ENCODE measurements at regions not wholly inside any gene's neighbourhood (a gene's known extent, or its start where the extent isn't known, plus 50 kb on each side); places are given as distances from the start of the nearest gene placed in this dataset.

DNA sequence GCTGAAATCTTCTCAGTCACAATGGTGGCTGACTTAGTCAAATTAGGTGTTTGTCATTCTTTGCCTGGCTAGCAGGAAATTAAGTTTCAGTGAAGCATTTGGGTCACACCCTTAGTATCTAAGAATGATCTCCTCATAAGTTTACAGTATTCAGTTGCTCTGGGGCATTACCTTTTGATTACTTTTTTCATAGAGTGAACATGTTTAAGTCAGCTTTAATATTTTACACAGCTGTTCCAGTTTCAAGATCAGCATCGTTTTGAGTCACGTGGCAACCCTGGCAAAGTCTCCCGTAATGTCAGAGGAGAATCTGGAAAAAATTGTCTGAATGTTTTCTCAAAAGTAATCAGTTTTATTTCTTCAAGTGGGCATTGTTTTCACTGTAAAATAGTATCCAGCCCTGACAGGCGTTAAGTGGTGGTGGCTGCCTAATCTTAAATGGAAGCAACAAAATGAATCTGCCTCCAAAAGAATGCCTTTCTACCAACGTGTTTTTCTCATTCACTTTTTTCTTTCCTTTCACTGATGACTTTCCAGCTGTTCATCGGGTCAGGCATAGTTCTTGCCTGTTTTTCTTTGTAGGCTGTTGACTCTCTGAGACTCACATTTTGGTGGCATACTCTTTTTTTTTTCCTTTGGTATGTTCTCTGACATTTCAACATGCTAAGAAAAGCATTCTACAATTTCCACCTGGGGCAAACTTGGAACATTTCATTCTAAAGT lies 319.6 kb upstream of the TCF4 start:
- no peak overlapping the region for H3K4me3 ChIP-seq (ENCODE audit: low read depth, low read length)

DNA sequence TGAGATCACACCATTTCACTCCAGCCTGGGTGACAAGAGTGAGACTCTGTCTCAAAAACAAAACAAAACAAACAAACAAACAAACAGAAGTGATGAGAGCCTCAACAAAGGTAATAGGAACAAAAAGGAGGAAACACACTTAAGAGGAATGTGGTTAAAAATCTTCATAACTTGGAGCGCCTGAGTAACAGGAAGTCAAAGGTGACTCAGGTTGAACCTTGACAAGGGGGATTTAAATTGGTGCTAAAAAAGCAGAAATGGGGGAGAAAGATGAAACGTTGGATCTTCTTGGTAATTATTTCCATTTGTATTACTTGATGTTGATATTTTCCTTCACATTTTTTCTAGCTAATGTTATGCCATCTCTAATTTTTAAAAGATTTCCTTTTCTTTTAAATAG lies 318.5 kb upstream of the TCF4 start:
- H3K4me3 ChIP-seq (ENCODE audit: low read depth, low read length): no peak overlapping the region

DNA sequence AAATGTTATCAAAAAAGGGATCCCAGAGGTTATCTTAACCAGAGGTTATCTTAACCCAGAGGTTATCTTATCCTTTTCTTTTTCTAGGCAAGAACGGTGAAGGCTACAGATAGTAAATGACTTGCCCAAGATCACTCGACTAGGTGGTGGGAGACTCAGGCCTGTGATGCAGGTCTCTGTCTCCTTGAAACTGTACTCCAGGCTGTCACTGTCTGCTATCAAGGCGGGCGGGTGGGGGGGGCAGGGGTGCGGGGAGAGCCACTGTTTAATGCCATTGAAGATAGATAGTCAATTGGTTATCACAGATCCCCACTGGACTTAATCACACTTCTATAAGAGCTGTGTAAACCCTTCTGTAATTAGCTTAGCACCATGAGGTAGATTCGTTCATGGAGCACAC lies 315.9 kb upstream of the TCF4 start:
- H3K4me3 ChIP-seq (ENCODE audit: low read depth, low read length): no peak overlapping the region

DNA sequence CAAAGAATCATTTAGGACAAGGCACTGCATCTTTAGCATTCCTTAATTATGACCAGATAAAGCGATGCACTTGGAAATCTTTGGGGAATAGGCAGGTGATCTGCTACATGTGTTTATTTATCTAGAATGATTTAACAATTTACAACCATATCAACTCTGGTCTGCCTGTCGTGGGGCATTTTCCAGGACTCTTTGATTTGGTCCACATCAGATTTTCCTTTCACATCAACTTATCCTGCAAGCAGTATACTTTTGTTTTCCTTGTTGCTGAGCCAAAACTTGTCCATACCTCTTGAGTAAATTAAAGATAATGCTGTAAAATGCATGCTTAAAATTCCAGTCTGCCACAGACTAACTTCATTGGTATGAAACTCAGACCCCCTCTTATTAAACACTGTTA lies 312.4 kb upstream of the TCF4 start:
- no peak overlapping the region for H3K4me3 ChIP-seq (ENCODE audit: low read depth, low read length)

DNA sequence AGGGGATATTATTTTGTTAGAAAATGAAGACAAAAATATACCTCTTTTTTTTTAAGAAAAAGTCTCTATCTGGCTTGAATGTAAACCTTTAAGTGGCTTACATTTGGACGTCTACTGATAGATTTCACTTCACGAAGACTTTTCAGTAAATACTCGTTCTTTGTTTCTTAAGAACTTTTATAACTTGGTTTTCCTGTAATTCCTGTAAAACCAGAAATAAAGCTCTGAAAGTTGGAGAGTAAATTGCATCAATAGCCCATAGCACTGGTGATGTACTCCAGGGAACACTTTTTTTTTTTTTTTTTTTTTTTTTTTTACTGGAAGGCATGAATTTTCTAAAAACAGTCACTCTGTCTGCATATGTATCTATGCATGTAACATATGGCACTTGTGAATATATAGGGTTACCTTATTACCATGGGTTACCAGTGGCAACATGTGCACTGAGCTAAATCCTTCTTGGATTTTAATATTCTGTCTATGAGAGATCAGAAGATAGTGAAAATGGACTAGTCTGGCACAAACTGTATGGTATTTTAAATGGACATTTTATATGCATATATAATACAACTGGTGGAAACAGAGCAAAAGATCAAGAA lies 309.2 kb upstream of the TCF4 start:
- no peak overlapping the region for H3K4me3 ChIP-seq (ENCODE audit: low read depth, low read length)

DNA sequence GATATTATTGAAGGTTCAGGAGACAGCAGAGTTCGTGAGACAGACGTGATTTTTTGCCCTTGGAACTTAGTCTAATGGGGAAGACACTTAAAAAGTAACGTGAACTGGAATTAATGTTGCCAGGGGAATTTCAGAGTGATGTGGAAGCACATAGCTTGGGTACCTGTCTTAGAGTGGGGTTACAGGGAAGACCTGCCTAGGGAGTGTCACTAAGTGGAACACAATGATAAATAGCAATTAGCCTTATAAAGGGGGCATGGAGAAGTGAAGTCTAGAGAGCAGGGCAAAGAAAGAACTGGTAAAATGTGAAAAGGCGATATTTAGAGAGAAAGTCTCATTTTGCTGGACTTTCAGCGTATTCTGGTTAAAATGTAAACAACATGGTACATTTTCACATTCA lies 306.0 kb upstream of the TCF4 start:
- no peak overlapping the region for H3K4me3 ChIP-seq (ENCODE audit: low read depth, low read length)

DNA sequence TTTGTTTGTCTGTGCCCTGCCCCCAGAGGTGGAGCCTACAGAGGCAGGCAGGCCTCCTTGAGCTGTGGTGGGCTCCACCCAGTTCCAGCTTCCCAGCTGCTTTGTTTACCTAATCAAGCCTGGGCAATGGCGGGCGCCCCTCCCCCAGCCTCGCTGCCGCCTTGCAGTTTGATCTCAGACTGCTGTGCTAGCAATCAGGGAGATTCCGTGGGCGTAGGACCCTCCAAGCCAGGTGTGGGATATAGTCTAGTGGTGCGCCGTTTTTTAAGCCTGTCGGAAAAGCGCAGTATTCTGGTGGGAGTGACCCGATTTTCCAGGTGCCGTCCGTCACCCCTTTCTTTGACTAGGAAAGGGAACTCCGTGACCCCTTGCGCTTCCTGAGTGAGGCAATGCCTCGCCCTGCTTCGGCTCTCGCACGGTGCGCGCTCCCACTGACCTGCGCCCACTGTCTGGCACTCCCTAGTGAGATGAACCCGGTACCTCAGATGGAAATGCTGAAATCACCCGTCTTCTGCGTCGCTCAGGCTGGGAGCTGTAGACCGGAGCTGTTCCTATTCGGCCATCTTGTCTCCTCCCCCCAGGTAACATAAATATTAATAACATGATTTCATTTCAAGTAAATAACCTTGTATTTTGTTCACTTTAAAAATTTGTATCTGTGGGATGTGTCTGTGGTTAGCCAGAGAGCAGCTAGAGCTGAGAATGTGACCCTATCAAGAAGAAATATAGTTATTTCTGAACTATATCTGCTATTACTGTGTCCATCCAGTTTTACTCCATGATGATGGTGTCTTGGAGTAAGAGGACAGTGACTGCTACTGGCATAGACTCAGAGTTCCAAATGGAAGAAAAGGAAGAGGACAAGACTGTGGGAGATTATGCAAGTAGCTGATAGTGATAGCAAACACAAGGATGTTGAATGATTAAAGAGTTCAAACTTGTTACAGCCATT lies 305.1 kb upstream of the TCF4 start:
- H3K4me3 ChIP-seq (ENCODE audit: low read depth, low read length): peak overlapping the region; percentile 17

DNA sequence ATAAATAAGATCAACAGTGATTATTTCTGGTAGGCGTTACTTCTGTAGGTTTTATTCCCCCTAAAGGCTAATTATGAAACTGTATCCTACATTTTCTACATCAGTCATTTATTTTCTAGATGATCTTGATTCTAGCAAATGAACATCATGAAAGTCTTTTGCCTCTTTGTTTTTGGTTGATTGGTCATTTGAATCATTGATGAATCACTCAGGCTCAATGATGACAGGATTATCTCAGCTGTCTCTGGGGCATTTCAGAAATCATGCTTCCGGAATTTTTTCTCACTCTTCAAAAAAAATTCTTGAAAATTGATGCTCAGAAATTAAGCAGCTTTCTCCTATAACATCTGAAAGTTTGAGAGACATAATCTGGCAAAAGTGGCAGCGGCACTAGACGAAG lies 298.9 kb upstream of the TCF4 start:
- no peak overlapping the region for H3K4me3 ChIP-seq (ENCODE audit: low read depth, low read length)

DNA sequence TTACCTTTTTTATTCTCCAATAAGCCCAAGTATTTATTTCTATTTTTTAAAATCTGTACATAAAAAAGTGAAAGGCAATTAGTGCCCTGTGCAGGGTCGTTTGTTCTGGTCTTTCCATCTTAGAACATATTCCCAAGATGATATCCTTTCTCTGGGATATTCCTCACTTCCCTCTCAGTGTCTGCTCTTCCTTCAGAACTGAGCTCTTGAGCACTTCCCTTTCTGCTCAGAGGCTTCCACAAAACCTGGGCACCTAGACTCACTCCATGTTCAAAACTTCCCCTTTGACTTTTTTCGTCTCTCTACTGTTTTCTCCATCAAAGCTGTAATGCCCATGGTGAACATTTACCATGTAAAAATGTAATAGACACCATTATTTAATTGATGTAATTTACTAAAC lies 296.5 kb upstream of the TCF4 start:
- H3K4me3 ChIP-seq (ENCODE audit: low read depth, low read length): no peak overlapping the region

DNA sequence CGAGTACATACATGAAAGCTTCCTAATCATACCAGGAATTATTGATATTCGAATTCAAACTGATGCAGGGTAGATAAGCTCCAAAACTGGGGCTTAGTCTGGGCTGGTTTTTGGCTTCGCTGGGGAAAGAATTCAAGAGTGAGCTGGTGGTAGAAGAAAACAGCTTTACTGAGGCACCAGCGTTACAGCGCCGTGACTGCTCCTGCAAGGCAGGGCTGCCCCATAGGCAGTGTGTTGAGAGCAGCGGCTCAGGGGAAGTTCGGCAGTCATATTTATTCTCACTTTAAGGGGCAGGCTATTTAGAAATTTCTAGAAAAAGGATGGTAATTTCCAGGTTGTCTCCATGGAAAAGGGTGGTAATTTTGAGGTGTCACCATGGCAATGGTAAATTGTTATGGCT lies 292.6 kb upstream of the TCF4 start:
- H3K4me3 ChIP-seq (ENCODE audit: low read depth, low read length): no peak overlapping the region

DNA sequence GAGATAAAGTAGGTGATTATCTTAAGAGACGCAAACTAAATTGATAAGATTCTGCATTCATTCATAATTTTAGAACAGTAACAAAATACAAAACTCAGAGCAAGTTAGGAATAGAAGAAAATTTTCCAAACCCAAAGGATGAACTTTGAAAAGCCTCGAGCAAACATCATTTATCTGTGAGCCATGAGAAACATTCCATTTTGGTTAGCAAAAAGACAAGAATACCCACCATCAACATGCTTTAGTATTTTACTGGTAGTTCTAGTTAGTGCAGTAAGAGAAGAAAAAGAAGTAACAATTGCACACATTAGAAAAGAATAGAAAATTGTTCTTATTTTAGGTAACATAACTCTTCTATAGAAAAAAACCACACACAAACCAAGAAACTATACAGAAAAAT lies 291.3 kb upstream of the TCF4 start:
- H3K4me3 ChIP-seq (ENCODE audit: low read depth, low read length): no peak overlapping the region

DNA sequence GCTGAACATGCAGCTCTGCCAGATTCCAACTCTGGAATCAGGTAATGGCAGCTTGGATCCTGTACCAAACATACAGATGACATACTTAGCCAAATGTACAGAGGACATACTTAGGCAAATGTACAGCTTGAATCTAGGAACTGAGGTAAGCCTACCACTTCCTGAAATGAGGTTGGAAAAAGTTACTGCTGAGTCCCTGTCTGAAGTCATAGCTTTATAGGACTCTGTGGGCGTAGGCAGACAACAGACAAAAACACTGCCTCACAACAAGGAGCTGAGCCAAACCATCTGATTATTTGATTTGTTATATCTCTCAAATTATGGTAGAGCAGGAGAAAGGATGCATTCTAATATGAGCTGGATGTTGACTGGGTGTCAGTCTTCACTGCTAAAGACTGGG lies 290.2 kb upstream of the TCF4 start:
- H3K4me3 ChIP-seq (ENCODE audit: low read depth, low read length): no peak overlapping the region

DNA sequence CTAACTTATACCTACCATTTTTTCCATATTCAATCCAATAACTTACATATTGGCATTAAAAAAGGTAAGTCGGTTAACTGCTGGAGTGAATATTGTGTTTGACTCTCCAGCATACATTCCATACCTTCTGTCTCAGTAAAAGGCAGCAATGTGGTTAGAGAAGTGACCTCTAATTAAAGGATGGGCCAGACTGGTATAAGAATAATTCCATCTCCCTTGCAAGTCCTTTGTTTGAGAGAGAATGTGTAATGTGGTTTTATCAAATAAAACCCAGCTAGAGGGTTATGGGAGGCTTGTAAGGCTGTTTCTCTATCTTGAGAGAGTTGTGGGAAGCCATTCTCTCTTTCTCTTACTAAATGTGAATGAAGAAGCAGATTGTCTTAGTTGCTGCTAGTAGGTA lies 289.3 kb upstream of the TCF4 start:
- no peak overlapping the region for H3K4me3 ChIP-seq (ENCODE audit: low read depth, low read length)

DNA sequence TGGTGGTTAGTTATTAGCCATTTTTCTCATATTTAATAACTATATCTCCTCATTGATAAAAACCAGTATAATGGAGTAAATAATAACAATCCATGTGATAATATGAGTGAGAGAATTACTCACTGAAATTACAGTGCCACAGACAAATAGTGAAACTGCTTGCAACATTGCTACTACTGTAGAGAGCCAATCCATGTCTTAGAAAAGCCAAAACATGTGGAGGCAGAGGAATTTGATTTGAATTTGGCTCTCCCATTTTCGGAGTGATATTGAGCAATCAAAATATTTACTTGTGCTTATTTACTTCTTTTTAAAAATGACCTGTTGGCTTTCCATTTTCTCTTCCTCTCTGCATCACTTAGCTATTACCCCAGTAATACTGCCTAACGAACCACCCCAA lies 288.3 kb upstream of the TCF4 start:
- no peak overlapping the region for H3K4me3 ChIP-seq (ENCODE audit: low read depth, low read length)

DNA sequence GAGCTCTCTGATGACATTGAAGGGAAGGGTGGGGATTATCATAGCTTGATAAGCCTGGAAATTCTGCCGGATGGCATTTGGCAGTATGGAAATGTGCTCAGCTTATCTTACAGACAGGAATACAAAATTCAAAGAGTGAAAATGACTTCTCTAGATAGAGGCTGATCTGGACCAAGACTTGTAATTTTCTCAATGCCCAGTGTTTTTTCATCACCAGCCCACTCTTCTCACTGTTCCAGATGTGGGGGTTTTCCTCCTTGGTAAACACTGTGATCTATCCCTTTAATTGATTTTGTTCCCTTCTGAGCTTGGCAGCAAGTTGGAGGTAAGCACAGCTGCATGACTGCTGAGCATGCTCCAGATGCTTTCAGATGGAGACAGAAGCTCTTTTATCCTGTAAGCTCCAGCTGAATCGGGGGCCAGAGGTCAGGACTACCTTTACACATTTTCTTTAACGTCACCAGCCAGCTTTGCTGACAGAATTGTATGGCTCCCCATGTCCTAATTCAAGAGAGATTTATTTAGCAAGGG lies 287.4 kb upstream of the TCF4 start:
- no peak overlapping the region for H3K4me3 ChIP-seq (ENCODE audit: low read depth, low read length)

DNA sequence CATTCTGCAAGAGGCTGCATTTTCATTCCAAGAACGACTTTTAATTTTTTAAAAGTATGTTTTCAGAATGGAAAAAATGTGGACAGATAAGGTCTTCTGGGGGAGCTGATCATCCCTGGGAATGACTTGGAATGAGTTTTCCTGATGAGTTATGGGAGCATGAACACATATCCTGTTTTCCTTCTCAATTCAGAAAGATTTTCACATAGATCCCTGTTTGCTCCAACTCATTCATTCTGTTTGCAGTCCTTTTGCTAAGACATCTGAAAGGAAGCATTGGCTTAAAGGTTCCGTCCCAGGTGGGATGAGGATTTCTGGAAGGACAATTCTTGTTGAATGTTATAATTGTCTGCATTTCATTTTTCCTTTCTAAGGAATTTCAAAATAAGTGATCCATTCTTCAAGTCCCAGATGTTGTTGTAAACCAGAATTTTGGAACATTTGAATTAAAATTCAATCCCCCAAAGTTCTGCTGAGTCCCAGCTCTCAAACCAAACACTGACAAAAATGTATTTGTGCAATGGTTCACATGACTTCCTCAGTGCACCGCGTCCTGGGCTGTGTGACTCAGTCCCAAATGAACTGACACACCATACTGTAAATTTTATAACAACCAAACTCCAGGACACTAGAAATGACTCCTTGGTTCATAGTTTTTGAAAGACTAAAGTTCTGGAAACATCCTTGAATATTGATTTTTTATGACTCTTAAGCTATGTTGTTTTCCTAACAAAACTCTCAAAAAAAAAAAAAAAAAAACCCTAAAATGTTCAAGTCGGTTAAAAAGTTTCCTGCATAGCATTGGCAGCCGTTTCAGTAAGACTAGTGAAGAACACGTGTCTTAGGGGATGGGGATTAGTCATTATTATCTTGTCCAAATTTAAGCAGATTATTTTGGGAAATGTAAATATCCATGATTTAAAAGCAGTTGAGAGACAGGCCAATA lies 281.8 kb upstream of the TCF4 start:
- no peak overlapping the region for H3K4me3 ChIP-seq (ENCODE audit: low read depth, low read length)

DNA sequence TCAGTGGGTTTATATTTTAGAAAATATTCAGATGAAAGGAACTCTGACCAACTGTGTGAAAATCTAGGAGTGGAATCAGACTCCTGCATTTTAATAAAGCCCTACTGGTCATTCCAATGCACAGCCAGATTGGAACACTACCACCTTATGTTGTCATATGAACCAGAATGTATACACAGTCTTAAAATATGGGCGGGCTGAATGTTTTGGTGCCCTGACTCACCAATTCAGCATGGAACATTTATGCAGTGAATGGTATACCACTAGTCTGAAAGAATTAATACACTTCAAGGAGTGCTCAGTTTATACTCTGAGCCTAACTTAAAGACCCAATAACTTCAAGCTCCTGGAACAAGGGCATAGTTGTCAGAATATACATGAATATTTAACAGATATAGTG lies 280.9 kb upstream of the TCF4 start:
- H3K4me3 ChIP-seq (ENCODE audit: low read depth, low read length): no peak overlapping the region

DNA sequence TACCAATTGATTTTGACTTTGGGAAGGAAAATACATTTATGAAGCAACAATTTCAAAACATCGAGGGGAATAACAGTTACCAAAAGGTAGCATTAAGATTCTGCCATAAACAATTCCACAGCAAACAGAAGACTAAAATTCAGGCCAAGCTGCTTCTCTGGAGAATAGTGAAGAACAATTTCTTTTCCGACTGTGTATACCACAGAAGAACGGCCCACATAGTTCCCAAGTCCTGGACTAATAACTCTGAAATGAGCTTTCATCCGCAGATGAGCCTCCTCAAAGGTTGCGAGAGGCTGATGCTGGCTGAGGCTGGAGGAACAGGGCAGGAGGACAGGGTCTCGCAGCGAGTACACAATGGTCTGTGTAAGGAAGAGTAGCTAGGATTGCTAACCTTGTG lies 278.9 kb upstream of the TCF4 start:
- no peak overlapping the region for H3K4me3 ChIP-seq (ENCODE audit: low read depth, low read length)

DNA sequence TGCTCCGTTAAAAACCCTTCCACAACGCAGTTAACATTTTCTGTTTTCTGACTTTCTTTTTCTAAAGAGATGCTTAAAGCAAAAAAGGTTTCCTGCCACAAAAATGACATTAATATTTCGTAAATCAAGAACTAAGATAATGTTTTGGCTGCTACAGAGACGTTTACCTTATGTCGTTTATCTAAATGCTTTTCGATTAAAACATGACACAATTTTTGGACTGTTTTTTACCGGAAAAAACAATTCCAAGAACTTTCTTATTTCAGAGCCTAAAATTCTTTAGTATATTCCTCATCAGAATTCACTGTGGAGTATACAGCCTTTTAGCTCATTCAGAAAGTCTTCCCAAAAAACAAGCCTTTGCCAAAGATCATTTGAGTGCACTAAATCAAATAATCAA lies 278.0 kb upstream of the TCF4 start:
- H3K4me3 ChIP-seq (ENCODE audit: low read depth, low read length): no peak overlapping the region

DNA sequence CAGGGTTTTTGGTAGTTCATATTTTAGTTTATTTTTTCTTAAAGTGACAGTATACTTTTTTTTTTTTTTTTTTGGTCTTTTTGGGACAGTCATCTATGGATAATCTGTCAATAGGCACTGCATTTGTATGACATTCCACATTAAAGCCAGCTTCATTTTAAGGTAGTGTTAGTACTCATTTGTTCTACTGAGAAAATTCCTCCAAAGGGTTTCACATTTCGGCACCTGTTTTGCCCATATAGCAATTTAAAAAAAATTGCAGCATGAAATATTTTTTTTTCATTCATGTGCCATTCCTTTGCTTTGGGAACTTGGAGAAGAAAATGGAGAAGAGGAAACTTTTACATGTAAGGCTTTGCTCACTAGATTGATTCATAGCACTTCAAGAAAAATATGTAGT lies 276.3 kb upstream of the TCF4 start:
- H3K4me3 ChIP-seq (ENCODE audit: low read depth, low read length): no peak overlapping the region

DNA sequence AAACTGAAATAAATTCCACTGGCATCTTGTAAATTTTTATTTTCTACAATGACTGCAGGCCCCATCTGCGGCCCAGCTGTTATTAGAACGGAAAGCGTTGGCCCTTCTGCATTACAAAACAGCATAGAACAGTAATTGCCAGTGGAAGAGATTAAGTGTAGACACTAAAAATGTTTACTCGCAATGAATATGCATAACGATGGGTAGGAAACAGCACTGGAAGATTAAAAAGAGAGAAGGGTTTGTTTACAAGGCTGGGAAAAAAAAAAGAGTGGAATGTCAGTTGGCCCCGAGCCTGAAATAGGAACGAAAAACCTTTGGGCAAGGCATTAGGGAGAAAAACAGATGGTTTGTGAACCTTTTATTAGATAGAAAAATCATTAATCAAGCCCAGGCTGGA lies 275.9 kb upstream of the TCF4 start:
- H3K4me3 ChIP-seq (ENCODE audit: low read depth, low read length): no peak overlapping the region
